Neural crest cell (in vitro differentiated cells): ENCODE measurements at regions not wholly inside any gene's neighbourhood (a gene's known extent, or its start where the extent isn't known, plus 50 kb on each side); places are given as distances from the start of the nearest gene placed in this dataset.

Experiments
- DNase-seq: peaks from one replicate; pipeline ENCODE4 v3.0.0; 2021; ENCODE audit warnings: low read depth, mixed read lengths, low spot score
- H3K27ac Mint-ChIP-seq: one replicate; pipeline ENCODE4 v1.8.0; 2021; ENCODE audit warnings: mild to moderate bottlenecking, mixed read lengths; ENCODE audit not compliant: unreplicated experiment
- H3K27me3 Mint-ChIP-seq: 2 replicates; pipeline ENCODE4 v1.8.0; 2021; ENCODE audit warnings: low read depth, mild to moderate bottlenecking, mixed read lengths
- H3K36me3 Mint-ChIP-seq: 2 replicates; pipeline ENCODE4 v1.8.0; 2021; ENCODE audit warnings: low read depth, mild to moderate bottlenecking, mixed read lengths
- H3K4me1 Mint-ChIP-seq: 2 replicates; pipeline ENCODE4 v1.8.0; 2021; ENCODE audit warnings: mixed read lengths
- H3K4me3 Mint-ChIP-seq: one replicate; pipeline ENCODE4 v1.8.0; 2021; ENCODE audit warnings: mild to moderate bottlenecking, mixed read lengths
- H3K9me3 Mint-ChIP-seq: 2 replicates; pipeline ENCODE4 v1.8.0; 2021; ENCODE audit warnings: mixed read lengths
- CTCF ChIP-seq: fragments of 200-600 bp; sonication (generic); conservative IDR thresholded peaks from 2 replicates; pipeline ENCODE4 v1.5.0; 2021; ENCODE audit warnings: antibody characterized with exemption, mild to moderate bottlenecking

GRCh38 chrX:76850851-76851250, 423.3 kb downstream of the MAGEE1 start:
- H3K27ac Mint-ChIP-seq = no peak overlapping the region
- peaks cover 4% of the 10 kb centered on the region for H3K9me3 Mint-ChIP-seq
- H3K36me3 Mint-ChIP-seq = peaks cover 10% of the 10 kb centered on the region
- no peak for TF ChIP-seq CTCF
- no peaks in the 10 kb centered on the region for H3K4me1 Mint-ChIP-seq
- H3K4me3 Mint-ChIP-seq = no peak overlapping the region
- DNase-seq = no peak
- no peaks in the 10 kb centered on the region for H3K27me3 Mint-ChIP-seq

- no peak for DNase-seq
- Mint-ChIP-seq H3K27ac (no peak overlapping the region), H3K9me3 (no peaks in the 10 kb centered on the region), H3K4me1 (no peaks in the 10 kb centered on the region), H3K27me3 (no peaks in the 10 kb centered on the region), H3K36me3 (no peaks in the 10 kb centered on the region), H3K4me3 (no peak overlapping the region)
- no peak for TF ChIP-seq CTCF
Observed at GRCh38 chrX:76862509-76862908, 435.0 kb downstream of the MAGEE1 start.

GRCh38 chrX:76893930-76894329, 466.4 kb downstream of the MAGEE1 start:
- Mint-ChIP-seq H3K27me3 (no peaks in the 10 kb centered on the region), H3K4me1 (no peaks in the 10 kb centered on the region), H3K9me3 (peaks cover 23% of the 10 kb centered on the region), H3K27ac (no peak overlapping the region), H3K36me3 (peaks cover 16% of the 10 kb centered on the region), H3K4me3 (no peak overlapping the region)
- no peak for TF ChIP-seq CTCF
- no peak for DNase-seq

GRCh38 chrX:76915836-76916235, 488.3 kb downstream of the MAGEE1 start:
- peaks cover 14% of the 10 kb centered on the region for H3K9me3 Mint-ChIP-seq
- no peak overlapping the region for H3K4me3 Mint-ChIP-seq
- no peak overlapping the region for H3K27ac Mint-ChIP-seq
- H3K27me3 Mint-ChIP-seq = no peaks in the 10 kb centered on the region
- peaks cover 13% of the 10 kb centered on the region for H3K36me3 Mint-ChIP-seq
- H3K4me1 Mint-ChIP-seq = no peaks in the 10 kb centered on the region
- no peak for DNase-seq
- no peak for TF ChIP-seq CTCF

- H3K4me3 Mint-ChIP-seq = no peak overlapping the region
- no peak for TF ChIP-seq CTCF
- no peaks in the 10 kb centered on the region for H3K9me3 Mint-ChIP-seq
- no peaks in the 10 kb centered on the region for H3K27me3 Mint-ChIP-seq
- DNase-seq = no peak
- no peaks in the 10 kb centered on the region for H3K4me1 Mint-ChIP-seq
- H3K36me3 Mint-ChIP-seq = peaks cover 5% of the 10 kb centered on the region
- H3K27ac Mint-ChIP-seq = no peak overlapping the region
Observed at GRCh38 chrX:76918033-76918432, 490.5 kb downstream of the MAGEE1 start.

GRCh38 chrX:76919761-76920160, 492.3 kb downstream of the MAGEE1 start:
- no peak overlapping the region for H3K27ac Mint-ChIP-seq
- TF ChIP-seq CTCF = no peak
- no peak for DNase-seq
- H3K9me3 Mint-ChIP-seq = peaks cover 4% of the 10 kb centered on the region
- no peaks in the 10 kb centered on the region for H3K4me1 Mint-ChIP-seq
- no peaks in the 10 kb centered on the region for H3K27me3 Mint-ChIP-seq
- peaks cover 9% of the 10 kb centered on the region for H3K36me3 Mint-ChIP-seq
- no peak overlapping the region for H3K4me3 Mint-ChIP-seq
